Heart right ventricle (tissue), 16 donors: ENCODE measurements at regions not wholly inside any gene's neighbourhood (a gene's known extent, or its start where the extent isn't known, plus 50 kb on each side); places are given as distances from the start of the nearest gene placed in this dataset.

Source experiments
- ATAC-seq, 8 donors: fragments of 200-7000 bp; cut with Tn5 transposase; one replicate each; pipeline ENCODE4 v1.9.1; 2020; ENCODE audit warnings: mild to moderate bottlenecking in 8 of 8, moderate library complexity in 8 of 8, moderate number of reproducible peaks in 1 of 8
- DNase-seq, 2 donors: peaks; one replicate each; pipeline ENCODE4 v3.0.0-alpha.2; 2020
- H3K27ac ChIP-seq, 10 donors: fragments of 200-600 bp; sonication (generic) in 2 of 10; one replicate each; pipeline versions ENCODE4 v1.5.0 to v1.8.0; 2020 to 2022; ENCODE audit warnings: mild to moderate bottlenecking in 3 of 10
- H3K27me3 ChIP-seq, 7 donors: fragments of 200-600 bp; one replicate each; pipeline ENCODE4 v1.8.0; 2021 to 2022; ENCODE audit warnings: mild to moderate bottlenecking in 2 of 7
- H3K36me3 ChIP-seq, 9 donors: fragments of 200-600 bp; sonication (generic) in 1 of 9; one replicate each; pipeline versions ENCODE4 v1.5.0 to v1.8.0; 2020 to 2022; ENCODE audit warnings: mild to moderate bottlenecking in 2 of 9
- H3K4me1 ChIP-seq, 9 donors: fragments of 200-600 bp; sonication (generic) in 1 of 9; one replicate each; pipeline versions ENCODE4 v1.5.0 to v1.8.0; 2020 to 2022; ENCODE audit warnings: mild to moderate bottlenecking in 4 of 9
- H3K4me3 ChIP-seq, 10 donors: fragments of 200-600 bp; sonication (generic) in 2 of 10; one replicate each; pipeline versions ENCODE4 v1.5.0 to v1.8.0; 2020 to 2022; ENCODE audit warnings: mild to moderate bottlenecking in 7 of 10, moderate library complexity in 2 of 10
- H3K9me3 ChIP-seq, 11 donors: fragments of 200-600 bp in 10 of 11; sonication (generic) in 2 of 11; one replicate each; pipeline versions ENCODE4 v1.5.0 to v1.8.0; 2013 to 2022; ENCODE audit warnings: mild to moderate bottlenecking in 2 of 11, control low read depth in 1 of 11, moderate library complexity in 1 of 11
- WGBS, 2 donors: extraction: QIAGEN DNeasy Blood & Tissue Kit; methylation state at CpG; one replicate each; pipeline ENCODE4 v1.1.7; 2013; ENCODE audit warnings: inconsistent platforms in 1 of 2; 5-methylcytosine and 5-hydroxymethylcytosine counted together
- intact Hi-C, 10 donors: fragments of 100-400 bp; cut with DNase I; formaldehyde crosslinking; loops; one replicate each; pipeline versions ENCODE4 v1.11.1 to v1.14.2; 2022
- TF ChIP-seq, protein P1 (sequence below), 9 donors: fragments of 200-600 bp; sonication (generic) in 2 of 9; IDR thresholded peaks; one replicate each; pipeline versions ENCODE4 v1.5.0 to v1.8.0; 2021 to 2022; ENCODE audit warnings: antibody characterized with exemption in 9 of 9, mild to moderate bottlenecking in 5 of 9, moderate library complexity in 1 of 9
- donor health status: Arrhythmogenic right ventricular cardiomyopathy.
- donor health status: ischemic (EF 13 %, LVEDD 7.1; RV severe dilation, severe dysfunction).
- donor health status: healthy with polysubstance abuse.
- donor health status: DM: no; HTN: yes; CAD: no.
- donor health status: DM: no; HTN: no; CAD: no.
- donor health status: ischemic (EF 25% LVEDD 6.9; RV normal size, moderate dysfunction).
- donor health status: ischemic (EF 25% LVEDD 5.7; RV mildly dilated, moderate dysfunction).
- donor health status: healthy.
- donor health status: DM: yes; HTN: yes; CAD: no.
- donor health status: Ischemic cardiomyopathy.
- donor health status: ischemic (EF 35%, LVEDD 5.7; RV mildly dilated, moderate dysfunction).
- donor health status: nonischemic (EF 11% LVEDD 7.7; RV severe dilation, severe dysfunction).
- donor health status: DM: yes; HTN: yes; CAD: no.
- donor health status: PGD.
- donor health status: ischemic (EF 29% LVEDD 5.4; RV normal size, mild dysfunction).
- donor health status: nonischemic (EF 23%, LVEDD 6.1; RV moderate dilation, normal function).

DNA sequence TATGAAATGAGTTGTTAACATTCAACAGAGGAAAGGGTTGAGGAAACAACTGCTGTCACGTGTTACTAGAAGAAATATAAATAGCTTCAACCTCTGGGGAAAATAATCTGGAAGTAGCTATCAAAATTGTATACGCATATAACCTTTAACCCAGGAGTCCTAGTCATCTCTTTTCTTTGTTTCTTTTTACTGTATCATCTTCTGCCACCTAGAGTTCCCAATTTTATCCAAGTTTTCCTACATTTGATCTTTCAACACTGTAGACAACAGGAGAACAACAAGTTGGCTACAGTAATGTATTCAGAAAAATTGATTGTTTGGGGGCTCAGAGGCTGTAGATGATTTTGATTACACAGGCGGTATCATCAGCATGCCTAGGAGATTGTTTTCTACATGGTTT lies 453.7 kb downstream of the FSCB start:
- WGBS, 2 donors, result 63% methylated on average over 3 of the region's 3 CpGs
- no peak for DNase-seq
- no peaks in the 10 kb centered on the region for H3K36me3 ChIP-seq
- peaks cover 0 to 7% (median 0%) of the 10 kb centered on the region in 11 donors for H3K9me3 ChIP-seq
- H3K27me3 ChIP-seq, result no peaks in the 10 kb centered on the region
- intact Hi-C loops, result no loop called here
- H3K4me1 ChIP-seq, result no peaks in the 10 kb centered on the region
- no peak overlapping the region for H3K4me3 ChIP-seq
- TF ChIP-seq, protein P1, sequence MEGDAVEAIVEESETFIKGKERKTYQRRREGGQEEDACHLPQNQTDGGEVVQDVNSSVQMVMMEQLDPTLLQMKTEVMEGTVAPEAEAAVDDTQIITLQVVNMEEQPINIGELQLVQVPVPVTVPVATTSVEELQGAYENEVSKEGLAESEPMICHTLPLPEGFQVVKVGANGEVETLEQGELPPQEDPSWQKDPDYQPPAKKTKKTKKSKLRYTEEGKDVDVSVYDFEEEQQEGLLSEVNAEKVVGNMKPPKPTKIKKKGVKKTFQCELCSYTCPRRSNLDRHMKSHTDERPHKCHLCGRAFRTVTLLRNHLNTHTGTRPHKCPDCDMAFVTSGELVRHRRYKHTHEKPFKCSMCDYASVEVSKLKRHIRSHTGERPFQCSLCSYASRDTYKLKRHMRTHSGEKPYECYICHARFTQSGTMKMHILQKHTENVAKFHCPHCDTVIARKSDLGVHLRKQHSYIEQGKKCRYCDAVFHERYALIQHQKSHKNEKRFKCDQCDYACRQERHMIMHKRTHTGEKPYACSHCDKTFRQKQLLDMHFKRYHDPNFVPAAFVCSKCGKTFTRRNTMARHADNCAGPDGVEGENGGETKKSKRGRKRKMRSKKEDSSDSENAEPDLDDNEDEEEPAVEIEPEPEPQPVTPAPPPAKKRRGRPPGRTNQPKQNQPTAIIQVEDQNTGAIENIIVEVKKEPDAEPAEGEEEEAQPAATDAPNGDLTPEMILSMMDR (IDR thresholded peaks at IDR 0.05), result no peak
- no peak overlapping the region for H3K27ac ChIP-seq
- ATAC-seq, result no peak

DNA sequence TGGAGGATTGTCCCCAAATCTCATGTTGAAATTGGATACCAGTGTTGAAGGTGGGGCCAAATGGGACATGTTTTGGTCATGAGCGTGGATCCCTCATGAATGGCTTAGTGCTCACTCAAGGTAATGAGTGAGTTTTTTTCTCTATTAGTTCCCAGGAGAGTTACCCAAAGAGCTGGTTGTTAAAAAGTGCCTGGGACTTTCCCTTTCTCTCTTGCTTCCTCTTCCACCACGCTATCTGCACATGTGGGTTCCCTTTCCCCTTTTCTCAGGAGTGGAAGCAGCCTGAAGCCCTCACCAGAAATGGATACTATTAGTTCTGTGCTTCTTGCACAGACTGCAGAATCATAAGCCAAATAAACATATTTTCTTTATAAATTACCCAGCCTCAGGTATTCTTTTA lies 465.4 kb downstream of the FSCB start:
- ATAC-seq, result no peak
- WGBS, 2 donors, result 79 to 96% methylated on average over 2 of the region's 2 CpGs

DNA sequence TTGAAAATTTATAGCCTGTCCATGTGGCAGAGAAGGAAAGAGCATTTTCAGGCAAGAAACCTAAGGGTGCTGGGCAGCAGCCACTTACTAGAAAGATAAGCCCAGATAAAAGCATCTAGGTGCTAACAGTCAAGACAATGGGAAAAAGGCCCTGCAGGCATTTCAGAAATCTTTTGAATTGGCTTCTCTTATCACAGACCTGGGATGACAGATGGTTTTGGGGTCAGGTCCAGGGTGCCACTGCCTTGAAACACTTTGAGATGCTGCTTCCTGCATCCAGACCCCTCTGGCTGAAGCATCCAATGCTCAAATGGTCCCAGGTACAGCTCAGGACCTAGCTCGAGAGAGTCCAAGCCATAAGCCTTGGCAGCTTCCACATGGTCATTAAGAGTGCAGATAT lies 466.5 kb downstream of the FSCB start:
- ATAC-seq (no peak), DNase-seq (no peak)
- 60 to 81% methylated on average over 1 of the region's 1 CpG for WGBS, 2 donors
- no peaks in the 10 kb centered on the region for H3K36me3 ChIP-seq
- no peaks in the 10 kb centered on the region for H3K27me3 ChIP-seq
- no peak overlapping the region for H3K27ac ChIP-seq
- no peaks in the 10 kb centered on the region for H3K4me1 ChIP-seq
- TF ChIP-seq, protein P1 (IDR thresholded peaks at IDR 0.05), result no peak
- H3K4me3 ChIP-seq, result no peak overlapping the region
- peaks cover 0 to 31% (median 0%) of the 10 kb centered on the region in 11 donors for H3K9me3 ChIP-seq
- intact Hi-C loops, result no loop called here

More for the DNA sequence above, 465.4 kb downstream of the FSCB start:
- Histone ChIP-seq H3K27ac (no peak overlapping the region), H3K36me3 (no peaks in the 10 kb centered on the region), H3K4me1 (no peaks in the 10 kb centered on the region), H3K4me3 (no peak overlapping the region), H3K27me3 (no peaks in the 10 kb centered on the region), H3K9me3 (peaks cover 0 to 31% (median 0%) of the 10 kb centered on the region in 11 donors)
- intact Hi-C loops, result no loop called here
- TF ChIP-seq, protein P1 (IDR thresholded peaks at IDR 0.05), result no peak
- DNase-seq, result no peak

DNA sequence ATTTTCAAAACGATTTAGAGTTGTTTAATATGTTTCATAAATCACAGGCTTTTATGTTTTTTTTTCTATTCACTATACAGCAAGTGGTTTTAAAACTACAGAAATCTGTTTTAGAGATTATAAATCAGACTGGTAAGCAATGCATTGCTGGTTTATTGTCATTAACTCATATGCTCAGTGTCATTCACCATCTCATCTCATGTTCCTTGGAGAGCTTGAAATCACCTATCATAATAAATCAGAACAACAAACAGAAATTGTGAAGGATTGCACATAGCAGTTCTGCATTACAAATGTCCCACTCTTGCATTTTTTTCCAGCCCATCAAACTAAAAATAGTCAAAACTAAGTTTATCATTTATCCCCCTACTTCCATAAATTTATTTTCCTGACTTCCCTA lies 470.8 kb downstream of the FSCB start:
- WGBS, 2 donors, result 46 to 49% methylated on average over 1 of the region's 1 CpG
- no peaks in the 10 kb centered on the region for H3K27me3 ChIP-seq
- H3K9me3 ChIP-seq, result peaks cover 0 to 25% (median 0%) of the 10 kb centered on the region in 11 donors
- no peaks in the 10 kb centered on the region for H3K4me1 ChIP-seq
- no peak overlapping the region for H3K27ac ChIP-seq
- H3K4me3 ChIP-seq, result no peak overlapping the region
- DNase-seq (no peak), ATAC-seq (no peak)
- intact Hi-C loops, result no loop called here
- H3K36me3 ChIP-seq, result no peaks in the 10 kb centered on the region
- TF ChIP-seq, protein P1 (IDR thresholded peaks at IDR 0.05), result no peak
